GM12892 (cell line): ENCODE measurements at regions not wholly inside any gene's neighbourhood (a gene's known extent, or its start where the extent isn't known, plus 50 kb on each side); places are given as distances from the start of the nearest gene placed in this dataset.
"Not testable (repeated sequence)": the region's sequence is repeated elsewhere in the genome, so short reads cannot be mapped to it uniquely, and the experiment has no call there.

Experiments used
- POLR2A ChIP-seq: IDR thresholded peaks from 2 replicates; pipeline ENCODE4 v1.6.1; 2011; ENCODE audit warnings: low read depth, low read length, control low read depth
- POLR2AphosphoS5 ChIP-seq: IDR thresholded peaks from 2 replicates; pipeline ENCODE4 v1.6.1; 2011; ENCODE audit warnings: low read depth, low read length, control low read depth

DNA sequence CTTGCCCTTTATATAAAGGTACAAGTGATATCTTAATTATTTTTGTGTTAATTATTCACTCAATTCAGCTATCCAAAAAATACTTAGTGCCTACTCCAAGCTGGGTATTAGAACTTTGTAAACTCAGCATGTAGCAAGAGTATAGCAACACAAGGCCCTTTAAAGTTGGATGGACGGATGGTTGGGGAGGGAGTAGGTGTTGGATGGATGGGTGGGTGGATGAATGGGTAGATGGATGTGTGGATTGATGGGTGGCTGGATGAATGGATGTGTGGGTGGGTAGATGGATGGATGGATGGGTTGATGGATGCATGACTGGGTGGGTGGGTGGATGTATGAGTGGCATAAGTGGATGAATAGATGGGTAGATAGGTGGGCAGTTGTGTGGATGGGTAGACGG lies 211.5 kb downstream of the BANP start:
- not testable (repeated sequence) for TF ChIP-seq POLR2AphosphoS5, POLR2A
